SH-SY5Y (cell line): ENCODE measurements at regions not wholly inside any gene's neighbourhood (a gene's known extent, or its start where the extent isn't known, plus 50 kb on each side); places are given as distances from the start of the nearest gene placed in this dataset.

ENCODE experiments used
- GATA2 ChIP-seq: IDR thresholded peaks from 2 replicates; pipeline ENCODE4 v1.6.1; 2011; ENCODE audit warnings: mild to moderate bottlenecking, low read depth, low read length
- GATA3 ChIP-seq: IDR thresholded peaks from 2 replicates; pipeline ENCODE4 v1.6.1; 2011; ENCODE audit warnings: low read depth, mild to moderate bottlenecking, low read length, moderate library complexity

- TF ChIP-seq GATA2: no peak
- no peak for TF ChIP-seq GATA3
Observed at GRCh38 chr4:180805101-180805500, 1438.1 kb upstream of the TENM3 start.
